ENCODE measurements at regions not wholly inside any gene's neighbourhood (a gene's known extent, or its start where the extent isn't known, plus 50 kb on each side); places are given as distances from the start of the nearest gene placed in this dataset.

DNA sequence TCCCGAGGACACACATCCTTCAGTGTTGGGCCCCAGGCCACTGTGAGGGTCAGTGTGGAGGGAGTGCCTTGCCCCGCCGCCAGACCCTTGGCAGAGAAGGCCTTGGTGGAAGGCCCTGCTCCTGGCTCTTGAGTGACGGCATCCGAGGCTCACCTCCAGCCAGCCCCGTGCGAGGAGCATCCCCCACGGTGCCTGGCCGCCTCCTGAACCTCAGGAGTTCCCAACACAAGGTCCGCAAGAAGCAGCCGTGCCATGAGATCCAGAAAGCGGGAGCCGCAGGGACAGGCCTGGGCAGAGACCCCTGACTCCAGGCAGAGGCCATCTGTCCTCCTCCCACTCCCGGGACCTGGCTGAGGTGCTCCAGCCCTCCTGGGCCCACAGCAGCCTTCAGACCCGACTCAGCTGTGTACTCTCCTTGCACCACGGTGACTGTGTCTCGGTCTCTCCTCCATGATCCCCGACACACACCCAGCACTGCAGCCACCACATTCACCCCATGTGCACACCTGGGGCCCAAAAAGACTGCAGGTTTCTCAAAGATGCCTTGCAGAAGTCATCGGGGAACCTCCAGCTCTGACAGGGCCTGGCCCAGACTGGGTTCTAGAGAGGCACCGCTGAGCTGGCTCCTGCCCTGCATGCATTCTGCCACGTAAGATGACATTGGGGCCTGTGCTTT, 870.2 kb downstream of the BRD1 start:
- Histone ChIP-seq H3K9me3 (ENCODE audit: control insufficient read depth, insufficient read depth, low read depth, low read length) (no peaks in the 10 kb centered on the region), H3K36me3 (ENCODE audit: control insufficient read depth in 2 of 2, insufficient read depth in 1 of 2, low read length in 2 of 2) (no peaks in the 10 kb centered on the region), H3K4me1 (ENCODE audit: control insufficient read depth, insufficient read depth, low read length) (no peaks in the 10 kb centered on the region), H3K4me3 (ENCODE audit: low read depth, low read length) (no peak overlapping the region), H3K27ac (ENCODE audit: extremely low read depth, low read depth, low read length) (no peak overlapping the region)
- POLR2A ChIA-PET, result no interaction called here
- TF ChIP-seq TSHZ1 (tag by site-specific recombination; IDR thresholded peaks at IDR 0.05; ENCODE audit: borderline replicate concordance), result no peak
- TF ChIP-seq MYNN (tag by site-specific recombination; IDR thresholded peaks at IDR 0.05; ENCODE audit: borderline replicate concordance), result no peak
- TF ChIP-seq, protein P1, sequence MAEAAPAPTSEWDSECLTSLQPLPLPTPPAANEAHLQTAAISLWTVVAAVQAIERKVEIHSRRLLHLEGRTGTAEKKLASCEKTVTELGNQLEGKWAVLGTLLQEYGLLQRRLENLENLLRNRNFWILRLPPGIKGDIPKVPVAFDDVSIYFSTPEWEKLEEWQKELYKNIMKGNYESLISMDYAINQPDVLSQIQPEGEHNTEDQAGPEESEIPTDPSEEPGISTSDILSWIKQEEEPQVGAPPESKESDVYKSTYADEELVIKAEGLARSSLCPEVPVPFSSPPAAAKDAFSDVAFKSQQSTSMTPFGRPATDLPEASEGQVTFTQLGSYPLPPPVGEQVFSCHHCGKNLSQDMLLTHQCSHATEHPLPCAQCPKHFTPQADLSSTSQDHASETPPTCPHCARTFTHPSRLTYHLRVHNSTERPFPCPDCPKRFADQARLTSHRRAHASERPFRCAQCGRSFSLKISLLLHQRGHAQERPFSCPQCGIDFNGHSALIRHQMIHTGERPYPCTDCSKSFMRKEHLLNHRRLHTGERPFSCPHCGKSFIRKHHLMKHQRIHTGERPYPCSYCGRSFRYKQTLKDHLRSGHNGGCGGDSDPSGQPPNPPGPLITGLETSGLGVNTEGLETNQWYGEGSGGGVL (tag by site-specific recombination; IDR thresholded peaks at IDR 0.05), result no peak
- TF ChIP-seq ZNF701 (tag by site-specific recombination; IDR thresholded peaks at IDR 0.05), result no peak
- TF ChIP-seq, protein P2, sequence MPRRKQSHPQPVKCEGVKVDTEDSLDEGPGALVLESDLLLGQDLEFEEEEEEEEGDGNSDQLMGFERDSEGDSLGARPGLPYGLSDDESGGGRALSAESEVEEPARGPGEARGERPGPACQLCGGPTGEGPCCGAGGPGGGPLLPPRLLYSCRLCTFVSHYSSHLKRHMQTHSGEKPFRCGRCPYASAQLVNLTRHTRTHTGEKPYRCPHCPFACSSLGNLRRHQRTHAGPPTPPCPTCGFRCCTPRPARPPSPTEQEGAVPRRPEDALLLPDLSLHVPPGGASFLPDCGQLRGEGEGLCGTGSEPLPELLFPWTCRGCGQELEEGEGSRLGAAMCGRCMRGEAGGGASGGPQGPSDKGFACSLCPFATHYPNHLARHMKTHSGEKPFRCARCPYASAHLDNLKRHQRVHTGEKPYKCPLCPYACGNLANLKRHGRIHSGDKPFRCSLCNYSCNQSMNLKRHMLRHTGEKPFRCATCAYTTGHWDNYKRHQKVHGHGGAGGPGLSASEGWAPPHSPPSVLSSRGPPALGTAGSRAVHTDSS (tag by site-specific recombination; IDR thresholded peaks at IDR 0.05), result no peak
- no peak for TF ChIP-seq REPIN1 (tag by site-specific recombination; IDR thresholded peaks at IDR 0.05; ENCODE audit: low read depth)
- no peak for TF ChIP-seq ZNF157 (tag by site-specific recombination; IDR thresholded peaks at IDR 0.05)
- no peak for TF ChIP-seq GLI2 (tag by site-specific recombination; IDR thresholded peaks at IDR 0.05; ENCODE audit: borderline replicate concordance, low read depth)
- TF ChIP-seq ZNF121 (tag by site-specific recombination; IDR thresholded peaks at IDR 0.05), result no peak
- TF ChIP-seq ZNF830 (tag by site-specific recombination; IDR thresholded peaks at IDR 0.05; ENCODE audit: low read depth), result no peak
- no peak for TF ChIP-seq ZEB2 (tag by site-specific recombination; IDR thresholded peaks at IDR 0.05)
- TF ChIP-seq, protein P3, sequence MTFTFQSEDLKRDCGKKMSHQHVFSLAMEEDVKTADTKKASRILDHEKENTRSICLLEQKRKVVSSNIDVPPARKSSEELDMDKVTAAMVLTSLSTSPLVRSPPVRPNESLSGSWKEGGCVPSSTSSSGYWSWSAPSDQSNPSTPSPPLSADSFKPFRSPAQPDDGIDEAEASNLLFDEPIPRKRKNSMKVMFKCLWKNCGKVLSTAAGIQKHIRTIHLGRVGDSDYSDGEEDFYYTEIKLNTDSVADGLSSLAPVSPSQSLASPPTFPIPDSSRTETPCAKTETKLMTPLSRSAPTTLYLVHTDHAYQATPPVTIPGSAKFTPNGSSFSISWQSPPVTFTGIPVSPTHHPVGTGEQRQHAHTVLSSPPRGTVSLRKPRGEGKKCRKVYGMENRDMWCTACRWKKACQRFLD (tag by site-specific recombination; IDR thresholded peaks at IDR 0.05), result no peak
- TF ChIP-seq ZNF37A (tag by site-specific recombination; IDR thresholded peaks at IDR 0.05), result no peak
- TF ChIP-seq, protein P4, sequence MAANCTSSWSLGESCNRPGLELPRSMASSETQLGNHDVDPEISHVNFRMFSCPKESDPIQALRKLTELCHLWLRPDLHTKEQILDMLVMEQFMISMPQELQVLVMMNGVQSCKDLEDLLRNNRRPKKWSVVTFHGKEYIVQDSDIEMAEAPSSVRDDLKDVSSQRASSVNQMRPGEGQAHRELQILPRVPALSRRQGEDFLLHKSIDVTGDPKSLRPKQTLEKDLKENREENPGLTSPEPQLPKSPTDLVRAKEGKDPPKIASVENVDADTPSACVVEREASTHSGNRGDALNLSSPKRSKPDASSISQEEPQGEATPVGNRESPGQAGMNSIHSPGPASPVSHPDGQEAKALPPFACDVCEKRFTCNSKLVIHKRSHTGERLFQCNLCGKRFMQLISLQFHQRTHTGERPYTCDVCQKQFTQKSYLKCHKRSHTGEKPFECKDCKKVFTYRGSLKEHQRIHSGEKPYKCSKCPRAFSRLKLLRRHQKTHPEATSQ (tag by site-specific recombination; IDR thresholded peaks at IDR 0.05), result no peak
- TF ChIP-seq ZNF677 (tag by site-specific recombination; IDR thresholded peaks at IDR 0.05), result no peak
- TF ChIP-seq ZNF114 (tag by site-specific recombination; IDR thresholded peaks at IDR 0.05), result no peak
- CTCF ChIA-PET, result interaction anchor here (0.7 kb wide), 1 partner anchor 135 kb away, joined by 3 read pairs; no protein-coding TSS in a partner anchor
